Tongue (tissue), 1 donor: ENCODE measurements at regions not wholly inside any gene's neighbourhood (a gene's known extent, or its start where the extent isn't known, plus 50 kb on each side); places are given as distances from the start of the nearest gene placed in this dataset.
"Not testable (repeated sequence)": the region's sequence is repeated elsewhere in the genome, so short reads cannot be mapped to it uniquely, and the experiment has no call there.

Experiments used
- DNase-seq: peaks from one replicate; pipeline ENCODE4 v3.0.0-alpha.2; 2015

- no peak for DNase-seq
These were observed 425.2 kb upstream of the VSTM2A start for GRCh38 chr7:54116956-54117355.

GRCh38 chr7:54129035-54129434, 413.1 kb upstream of the VSTM2A start:
- DNase-seq, result no peak

GRCh38 chr7:54141576-54141975, 400.6 kb upstream of the VSTM2A start:
- no peak for DNase-seq

GRCh38 chr7:54145716-54146115, 396.5 kb upstream of the VSTM2A start:
- DNase-seq, result no peak

GRCh38 chr7:54153462-54153861, 388.7 kb upstream of the VSTM2A start:
- DNase-seq, result no peak

GRCh38 chr7:54159088-54159487, 383.1 kb upstream of the VSTM2A start:
- DNase-seq, result no peak

GRCh38 chr7:54161621-54162020, 380.6 kb upstream of the VSTM2A start:
- no peak for DNase-seq

GRCh38 chr7:54166419-54166818, 375.8 kb upstream of the VSTM2A start:
- DNase-seq, result no peak

- DNase-seq, result no peak
These were observed 362.7 kb upstream of the VSTM2A start for GRCh38 chr7:54179321-54180029.

- no peak for DNase-seq
These were observed 361.4 kb upstream of the VSTM2A start for GRCh38 chr7:54180796-54181195.

- no peak for DNase-seq
These were observed 359.1 kb upstream of the VSTM2A start for GRCh38 chr7:54183055-54183454.

- DNase-seq, result no peak
These were observed 355.8 kb upstream of the VSTM2A start for GRCh38 chr7:54186336-54186735.

- no peak for DNase-seq
These were observed 354.1 kb upstream of the VSTM2A start for GRCh38 chr7:54187886-54188685.

GRCh38 chr7:54188843-54189242, 353.3 kb upstream of the VSTM2A start:
- DNase-seq, result no peak

GRCh38 chr7:54189330-54189729, 352.8 kb upstream of the VSTM2A start:
- DNase-seq, result no peak

GRCh38 chr7:54201501-54201900, 340.7 kb upstream of the VSTM2A start:
- DNase-seq, result no peak

GRCh38 chr7:54215424-54215823, 326.8 kb upstream of the VSTM2A start:
- no peak for DNase-seq

GRCh38 chr7:54226030-54226429, 316.1 kb upstream of the VSTM2A start:
- DNase-seq, result not testable (repeated sequence)

GRCh38 chr7:54242776-54243175, 299.4 kb upstream of the VSTM2A start:
- no peak for DNase-seq

- no peak for DNase-seq
These were observed 297.2 kb upstream of the VSTM2A start for GRCh38 chr7:54245020-54245419.

GRCh38 chr7:54249686-54250085, 292.5 kb upstream of the VSTM2A start:
- DNase-seq, result no peak

GRCh38 chr7:54252256-54253035, 289.7 kb upstream of the VSTM2A start:
- DNase-seq, result no peak

GRCh38 chr7:54253036-54253373, 289.2 kb upstream of the VSTM2A start:
- DNase-seq, result no peak
